Glomerular visceral epithelial cell (primary cell): ENCODE measurements at regions not wholly inside any gene's neighbourhood (a gene's known extent, or its start where the extent isn't known, plus 50 kb on each side); places are given as distances from the start of the nearest gene placed in this dataset.
"Not testable (repeated sequence)": the region's sequence is repeated elsewhere in the genome, so short reads cannot be mapped to it uniquely, and the experiment has no call there.

Experiments
- DNase-seq: peaks from one replicate; pipeline ENCODE4 v3.0.0-alpha.2; 2016; ENCODE audit errors: extremely low spot score

GRCh38 chrY:7656596-7656995 is 745.0 kb upstream of the AMELY start:
- DNase-seq = no peak

GRCh38 chrY:7654985-7655384 is 743.4 kb upstream of the AMELY start:
- no peak for DNase-seq

DNA sequence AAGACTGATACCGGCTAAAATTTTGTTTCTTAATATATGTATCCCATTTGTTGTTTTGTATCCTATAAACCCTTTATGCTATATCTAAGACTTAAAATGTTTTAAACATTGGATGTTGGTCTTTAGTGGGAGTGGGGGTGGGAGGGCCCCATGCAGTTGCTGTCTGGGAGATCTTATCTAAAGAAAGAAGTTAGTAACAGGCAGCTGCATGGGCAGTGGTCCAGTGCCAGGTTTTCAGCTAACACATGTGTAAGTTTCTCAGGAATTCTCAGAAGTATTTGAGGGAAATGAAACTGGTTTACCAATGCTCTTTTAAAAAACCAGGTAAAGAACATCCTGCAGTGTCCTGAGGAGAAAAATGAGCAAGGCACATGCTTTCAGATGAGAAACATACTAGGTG is 738.3 kb upstream of the AMELY start:
- DNase-seq = not testable (repeated sequence)
